GM19328 (cell line): ENCODE measurements at regions not wholly inside any gene's neighbourhood (a gene's known extent, or its start where the extent isn't known, plus 50 kb on each side); places are given as distances from the start of the nearest gene placed in this dataset.
"Not testable (repeated sequence)": the region's sequence is repeated elsewhere in the genome, so short reads cannot be mapped to it uniquely, and the experiment has no call there.

ENCODE experiments used
- ATAC-seq: cut with Tn5 transposase; IDR thresholded peaks from one replicate; pipeline ENCODE4 v1.9.1; 2021; ENCODE audit warnings: mild to moderate bottlenecking, moderate library complexity; ENCODE audit not compliant: unreplicated experiment

DNA sequence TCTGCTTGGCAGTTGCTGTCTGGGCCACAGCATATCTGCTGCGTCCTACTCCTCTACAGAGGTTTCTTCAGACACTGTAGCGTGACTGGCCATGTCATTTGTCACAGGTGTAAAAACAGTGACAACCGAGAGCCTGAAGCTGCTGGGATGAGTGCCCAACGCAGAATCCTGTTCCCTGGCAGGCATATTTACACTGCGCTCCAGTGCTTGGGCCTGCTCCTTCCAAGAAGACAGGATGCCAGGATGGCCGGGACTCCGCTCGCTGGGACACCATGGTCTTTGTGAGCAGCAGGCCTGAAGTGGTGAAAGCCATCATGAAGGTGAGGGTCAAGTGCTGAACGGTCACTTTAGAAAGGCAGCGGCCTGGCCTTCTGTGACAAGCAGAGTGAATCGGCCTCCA, 171.4 kb downstream of the EMP1 start:
- ATAC-seq: no peak

DNA sequence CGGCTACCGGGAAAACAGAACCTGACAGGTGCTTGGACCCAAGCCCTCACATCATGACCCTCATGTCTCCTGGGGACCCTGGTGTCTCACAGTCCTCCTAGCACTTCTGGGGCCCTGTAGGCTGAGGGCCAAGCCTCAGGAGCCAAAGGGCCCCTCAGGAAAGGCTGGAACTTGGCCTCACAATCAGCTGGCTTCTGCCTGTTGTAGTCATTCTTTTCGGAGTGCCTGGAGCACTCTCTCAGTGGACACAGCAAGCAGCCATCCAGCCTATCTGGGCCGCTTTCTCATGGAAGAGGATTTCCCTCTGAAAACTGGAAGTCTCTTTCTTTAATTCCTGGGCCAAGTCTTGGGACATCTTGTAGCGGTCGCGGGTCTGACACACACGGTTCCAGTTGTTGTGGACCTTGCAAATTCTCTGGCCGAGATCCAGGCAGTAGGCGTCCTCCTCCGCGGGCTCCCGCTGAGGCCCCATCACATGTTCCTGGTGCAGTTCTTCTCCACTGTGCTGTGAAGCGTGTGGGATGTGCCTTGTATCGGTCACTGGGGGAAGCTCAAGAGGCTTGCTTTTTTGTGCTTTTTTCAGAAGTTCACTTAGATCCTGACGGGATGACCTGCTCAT, 169.3 kb downstream of the EMP1 start:
- no peak for ATAC-seq

DNA sequence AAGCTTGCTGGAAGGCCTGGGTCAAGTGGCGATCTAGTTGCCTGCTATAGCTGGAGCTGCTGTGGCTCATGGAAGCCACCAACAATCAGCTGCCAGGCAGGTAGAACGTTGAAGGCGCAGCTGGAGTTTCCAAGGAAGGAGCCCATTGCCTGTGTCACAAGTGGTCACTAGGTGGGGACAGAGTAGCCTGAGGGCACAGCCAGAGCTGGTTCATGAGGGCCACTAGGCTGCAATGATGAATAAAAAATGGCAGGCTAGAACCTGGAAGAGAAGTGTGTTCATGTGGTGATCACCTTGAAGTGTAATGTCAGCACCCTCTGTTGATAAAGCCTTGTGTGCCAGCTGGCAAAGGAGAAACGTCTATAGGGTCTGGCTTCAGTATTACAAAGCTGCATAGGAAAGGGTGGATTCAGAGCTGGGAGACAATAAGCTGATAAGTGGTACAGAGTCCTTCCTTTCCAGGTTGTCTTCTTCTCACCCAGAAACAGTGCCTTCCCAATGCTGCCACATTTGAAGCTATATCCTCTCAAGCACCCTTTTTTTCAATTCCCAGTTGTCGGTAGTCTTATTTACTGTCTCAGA, 165.8 kb downstream of the EMP1 start:
- no peak for ATAC-seq

- no peak for ATAC-seq
Observed at GRCh38 chr12:13359636-13360035, 163.1 kb downstream of the EMP1 start.

GRCh38 chr12:13358391-13358905, 161.9 kb downstream of the EMP1 start:
- ATAC-seq: no peak

DNA sequence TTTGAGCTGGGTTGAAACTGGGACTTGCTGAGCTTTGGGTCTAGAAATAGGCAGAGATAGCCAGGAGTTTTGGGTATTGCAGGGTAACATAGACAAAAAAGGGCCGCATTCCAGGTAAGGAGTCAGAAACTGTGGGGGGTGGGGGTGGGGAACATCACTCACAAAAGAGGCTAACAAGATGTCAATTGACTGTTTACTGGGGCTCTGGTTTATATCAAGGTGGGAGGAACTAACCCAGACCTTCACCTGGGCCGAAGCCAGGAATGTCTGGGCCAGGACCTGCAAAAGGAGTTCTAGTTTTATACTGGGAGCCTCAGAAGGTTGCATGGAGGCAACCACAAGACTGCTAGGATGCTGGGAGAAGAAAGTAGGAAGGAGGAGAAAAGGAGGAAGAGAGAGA, 154.4 kb downstream of the EMP1 start:
- ATAC-seq: no peak

DNA sequence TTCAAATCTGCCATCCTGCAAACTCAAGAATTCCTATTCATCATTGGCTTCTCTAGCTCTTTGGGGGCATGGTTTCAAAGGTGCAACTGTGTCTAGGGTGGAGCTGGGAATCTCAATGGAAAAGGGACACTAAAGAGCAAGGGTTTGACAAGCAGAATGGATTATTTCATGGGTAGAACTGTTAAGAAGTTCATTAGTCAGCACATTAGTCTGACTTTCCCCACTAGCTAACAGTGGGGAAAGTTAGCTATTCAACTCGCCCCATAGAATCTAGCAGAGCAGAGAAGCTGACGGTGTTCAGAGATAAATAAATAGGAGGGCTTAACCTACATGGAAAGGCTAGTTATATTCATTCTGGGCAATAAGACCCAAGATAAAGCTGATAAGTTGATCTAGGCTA, 153.9 kb downstream of the EMP1 start:
- ATAC-seq: no peak

DNA sequence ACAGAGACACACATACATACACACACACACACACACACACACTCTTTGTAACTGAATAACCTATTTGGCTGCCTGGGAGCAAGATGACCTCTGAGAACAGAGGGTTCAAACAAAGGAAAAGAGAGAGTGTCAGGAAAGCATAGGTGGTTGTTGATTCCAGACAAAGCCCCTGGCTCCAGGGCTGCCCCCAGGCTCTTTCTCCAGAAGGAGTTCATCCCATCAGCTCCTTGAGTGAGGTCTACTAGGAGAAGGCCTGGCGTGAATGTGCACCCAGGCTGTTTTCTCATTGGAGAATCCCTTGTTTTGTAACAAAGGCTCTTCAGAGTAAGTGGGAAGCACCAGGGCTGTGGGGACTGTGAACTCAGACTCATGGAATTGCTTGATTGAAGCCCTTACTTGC, 151.9 kb downstream of the EMP1 start:
- ATAC-seq: no peak

GRCh38 chr12:13347241-13348043, 150.9 kb downstream of the EMP1 start:
- ATAC-seq: no peak

- no peak for ATAC-seq
Observed at GRCh38 chr12:13345722-13346121, 149.2 kb downstream of the EMP1 start.

DNA sequence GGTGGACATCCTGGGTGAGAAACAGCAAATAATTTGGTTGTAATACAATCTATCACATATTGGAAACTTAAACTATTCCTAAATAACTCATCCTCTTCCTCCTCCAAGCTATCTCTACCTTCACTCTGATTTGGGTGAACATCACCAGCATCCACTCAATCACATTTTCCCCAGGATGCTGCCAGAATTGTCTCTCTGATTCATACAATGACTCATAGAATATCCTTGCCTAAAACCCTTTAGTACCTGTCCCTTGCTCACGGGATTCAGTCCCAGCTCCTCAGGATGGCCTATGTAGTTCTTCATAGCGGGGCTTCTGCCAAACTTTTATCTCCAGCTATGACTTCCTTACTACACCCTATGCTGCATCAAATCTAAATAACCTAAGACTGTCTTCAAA, 146.8 kb downstream of the EMP1 start:
- no peak for ATAC-seq

DNA sequence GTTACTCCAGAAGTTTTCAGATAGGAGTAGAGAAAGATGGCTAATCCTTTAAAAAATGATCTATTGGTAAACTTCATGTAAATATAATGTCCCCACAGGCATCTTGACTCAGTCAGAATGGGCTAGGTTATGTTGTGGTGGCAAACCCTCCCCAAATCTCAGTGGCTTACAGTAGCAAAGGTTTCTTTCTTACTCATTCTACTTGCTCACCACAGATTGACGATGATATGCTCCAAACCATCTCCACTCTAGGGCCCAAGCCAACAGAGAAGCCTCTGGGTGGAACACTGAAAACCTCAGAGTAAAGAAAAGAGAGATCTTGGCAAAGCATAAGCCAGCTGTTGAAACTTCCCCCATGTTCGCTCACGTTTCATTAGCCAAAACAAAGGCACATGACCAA, 146.4 kb downstream of the EMP1 start:
- ATAC-seq: no peak

- no peak for ATAC-seq
Observed at GRCh38 chr12:13340149-13340548, 143.6 kb downstream of the EMP1 start.

DNA sequence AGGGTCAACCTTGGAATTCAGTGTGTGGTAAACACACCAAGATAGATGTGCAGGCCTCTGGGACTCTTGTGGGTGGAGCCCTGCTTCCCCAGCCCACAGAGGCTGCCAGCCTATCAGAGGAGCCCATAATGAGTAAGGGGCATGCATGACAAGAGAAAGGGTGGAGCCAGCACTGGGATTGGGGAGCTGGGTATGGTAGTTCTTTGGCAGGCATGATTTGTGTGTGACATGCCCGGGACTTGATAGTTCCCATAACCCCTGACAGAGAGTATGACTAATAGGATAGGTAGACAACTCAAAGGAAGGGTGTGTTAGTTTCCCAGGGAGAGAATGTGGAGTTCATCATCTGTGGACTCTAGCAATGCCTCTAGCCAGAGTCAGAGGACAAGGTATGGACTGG, 143.0 kb downstream of the EMP1 start:
- ATAC-seq: no peak

DNA sequence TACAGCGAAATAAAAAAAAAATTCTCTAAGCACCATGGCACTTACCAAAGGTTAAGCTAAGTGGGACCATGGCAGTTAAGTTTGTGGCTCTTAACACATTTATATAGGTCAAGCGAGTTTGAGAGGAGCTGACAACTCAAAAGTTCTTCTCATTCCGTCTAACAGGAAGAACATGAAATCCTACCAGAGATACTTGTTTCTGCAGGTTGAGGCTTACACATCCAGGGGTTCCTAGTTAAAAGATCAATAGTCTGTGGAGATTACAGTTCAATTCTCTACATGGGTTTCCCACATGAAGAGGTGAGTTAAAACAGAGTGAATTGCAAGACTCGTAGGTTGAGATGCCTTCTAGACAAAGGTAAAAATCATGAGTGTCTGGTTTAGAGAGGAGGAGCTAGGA, 142.6 kb downstream of the EMP1 start:
- no peak for ATAC-seq

- ATAC-seq: no peak
Observed at GRCh38 chr12:13337791-13338190, 141.3 kb downstream of the EMP1 start.

GRCh38 chr12:13336216-13336615, 139.7 kb downstream of the EMP1 start:
- no peak for ATAC-seq

- no peak for ATAC-seq
Observed at GRCh38 chr12:13328535-13328934, 132.0 kb downstream of the EMP1 start.

DNA sequence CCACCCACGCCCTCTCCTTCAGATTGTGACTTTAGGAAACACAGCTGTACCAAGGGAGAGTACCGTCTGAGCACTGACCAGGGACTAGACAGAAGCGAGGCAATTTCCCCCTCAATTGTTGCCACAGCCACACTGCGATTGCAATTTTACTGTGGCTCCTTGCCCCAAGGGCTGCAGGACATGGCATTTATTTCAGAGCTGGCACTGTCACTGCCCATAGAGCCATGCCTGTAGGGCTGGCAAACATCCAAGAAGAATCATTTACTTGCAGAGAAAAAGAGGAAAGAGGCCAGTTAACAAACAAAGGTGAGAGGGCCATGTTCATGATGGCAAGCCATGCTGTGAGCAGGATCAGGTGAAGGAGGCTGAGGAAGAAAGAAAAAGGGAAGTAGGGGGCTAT, 129.6 kb downstream of the EMP1 start:
- no peak for ATAC-seq

- not testable (repeated sequence) for ATAC-seq
Observed at GRCh38 chr12:13325037-13325436, 128.5 kb downstream of the EMP1 start.

GRCh38 chr12:13318231-13319015, 121.9 kb downstream of the EMP1 start:
- ATAC-seq: no peak
